ENCODE measurements at regions not wholly inside any gene's neighbourhood (a gene's known extent, or its start where the extent isn't known, plus 50 kb on each side); places are given as distances from the start of the nearest gene placed in this dataset.

DNA sequence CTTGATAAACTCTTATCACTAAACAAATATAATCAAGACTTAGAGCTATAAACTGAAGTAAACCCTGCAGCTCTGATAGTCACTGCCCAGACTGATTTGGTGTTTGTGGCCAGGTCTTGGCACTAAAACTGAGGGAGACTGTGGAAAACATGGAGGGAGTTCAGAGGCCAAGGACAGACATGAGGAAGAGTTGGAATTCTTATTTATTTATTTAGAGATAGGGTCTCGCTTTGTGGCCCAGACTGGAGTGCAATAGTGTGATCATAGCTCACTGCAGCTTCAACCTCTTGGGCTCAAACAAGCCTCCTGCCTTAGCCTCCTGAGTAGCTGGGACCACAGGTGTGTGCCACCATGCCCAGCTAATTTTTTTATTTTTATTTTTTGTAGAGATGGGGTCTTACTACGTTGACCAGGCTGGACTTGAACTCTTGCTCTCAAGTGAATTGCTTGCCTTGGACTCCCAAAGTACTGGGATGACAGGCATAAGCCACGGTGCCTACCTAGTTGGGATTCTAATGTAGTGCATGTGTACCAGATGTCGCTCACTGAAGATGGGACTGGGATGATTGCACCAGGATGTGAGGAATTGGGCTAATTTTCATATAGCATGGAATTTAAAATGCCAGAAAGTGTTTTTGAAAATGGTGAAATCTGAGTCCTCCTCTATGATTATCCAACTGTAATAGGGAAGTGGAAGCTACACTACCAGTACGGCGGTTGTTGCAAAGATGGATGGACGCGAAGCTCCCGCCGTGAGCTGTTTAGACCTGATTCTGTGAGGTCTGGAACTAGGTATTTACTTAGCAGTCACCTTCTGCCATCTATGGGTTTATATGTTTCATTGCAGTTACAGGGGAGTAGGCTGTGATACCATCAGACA, 52.7 kb upstream of the CTLA4 start:
- DNase-seq, result peak; percentile 59 to 80

DNA sequence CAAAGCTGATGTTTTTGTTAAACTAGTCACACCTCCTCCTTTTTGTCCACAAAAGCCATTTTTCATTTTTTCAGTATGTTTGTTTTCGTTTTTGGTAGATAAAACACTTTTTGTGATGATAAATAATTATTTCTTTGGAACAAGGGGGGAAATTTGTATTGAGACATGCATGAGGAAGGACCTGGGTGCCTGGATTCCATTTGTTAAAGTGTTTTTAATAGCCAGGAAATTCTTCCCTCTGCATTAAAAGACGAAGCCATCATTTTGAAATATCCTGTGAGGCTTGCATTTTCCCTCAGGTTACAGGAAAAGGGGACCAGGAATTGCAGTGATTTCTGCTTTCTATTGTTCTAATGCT, 52.1 kb upstream of the CTLA4 start:
- DNase-seq, result no peak

DNA sequence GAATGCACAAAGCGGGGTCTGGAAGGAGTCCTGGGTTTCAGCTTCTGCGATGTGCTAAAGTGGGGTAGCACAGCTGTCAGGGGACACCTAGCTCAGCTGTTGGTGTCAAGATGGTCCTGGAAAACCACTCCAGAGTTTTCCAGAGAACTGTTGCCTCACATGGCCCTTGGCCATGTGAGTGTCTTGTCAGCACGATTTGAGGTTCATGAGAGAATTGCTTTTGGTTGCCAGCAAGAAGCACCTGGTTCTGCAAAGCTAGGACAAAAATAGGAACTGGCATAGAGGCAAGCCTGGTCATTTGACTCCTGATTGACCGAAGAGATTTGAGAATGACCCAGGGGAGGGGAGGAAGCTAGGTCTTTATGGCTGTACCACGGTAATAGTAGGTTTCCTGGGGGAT, 50.4 kb upstream of the CTLA4 start:
- DNase-seq, result no peak
